Transverse colon (tissue), 4 donors: ENCODE measurements at regions not wholly inside any gene's neighbourhood (a gene's known extent, or its start where the extent isn't known, plus 50 kb on each side); places are given as distances from the start of the nearest gene placed in this dataset.
"Not testable (repeated sequence)": the region's sequence is repeated elsewhere in the genome, so short reads cannot be mapped to it uniquely, and the experiment has no call there.

ENCODE experiments used
- DNase-seq: peaks from one replicate; pipeline ENCODE4 v3.0.0-alpha.2; 2019
- H3K27ac ChIP-seq, 4 donors: fragments of 200-600 bp; sonication (generic); 2 replicates each; pipeline ENCODE4 v1.5.1; 2016 to 2018; ENCODE audit warnings: inconsistent platforms in 4 of 4
- H3K27me3 ChIP-seq: fragments of 200-600 bp; sonication (generic); 2 replicates; pipeline ENCODE4 v1.5.1; 2017; ENCODE audit warnings: inconsistent platforms
- H3K36me3 ChIP-seq, 4 donors: fragments of 200-600 bp; sonication (generic); 2 replicates each; pipeline ENCODE4 v1.5.1; 2017 to 2019; ENCODE audit warnings: inconsistent platforms in 4 of 4
- H3K4me1 ChIP-seq, 4 donors: fragments of 200-600 bp; sonication (generic); 2 replicates each; pipeline ENCODE4 v1.5.1; 2017 to 2020; ENCODE audit warnings: inconsistent platforms in 4 of 4
- H3K4me3 ChIP-seq, 4 donors: fragments of 200-600 bp; sonication (generic); 1 replicate in 1 of 4; 2 replicates in 3 of 4; pipeline versions ENCODE4 v1.5.1 to v1.6.1; 2017 to 2019; ENCODE audit warnings: inconsistent platforms in 4 of 4
- H3K9me3 ChIP-seq, 2 donors: fragments of 200-600 bp; sonication (generic); 2 replicates each; pipeline ENCODE4 v1.5.1; 2017 to 2019; ENCODE audit warnings: inconsistent platforms in 2 of 2
- EP300 ChIP-seq: sonication (generic); formaldehyde crosslinking; IDR thresholded peaks from one replicate; pipeline ENCODE4 v1.6.1; 2017; ENCODE audit warnings: antibody characterized with exemption, low read depth
- POLR2A ChIP-seq: fragments of 450-650 bp; IDR thresholded peaks from one replicate; pipeline ENCODE4 v1.6.1; 2016; ENCODE audit warnings: antibody characterized with exemption, mild to moderate bottlenecking, moderate library complexity
- POLR2AphosphoS5 ChIP-seq, 3 donors: sonication (generic); formaldehyde crosslinking; IDR thresholded peaks; one replicate each; pipeline ENCODE4 v1.6.1; 2016; ENCODE audit warnings: antibody characterized with exemption in 3 of 3
- WGBS, 2 donors: methylation state at CpG; one replicate each; pipeline ENCODE4 v1.1.5; 2018; ENCODE audit warnings: low coverage in 1 of 2; 5-methylcytosine and 5-hydroxymethylcytosine counted together
- in situ Hi-C, 4 donors: fragments of 200-750 bp; cut with MboI; loops; one replicate each; pipeline versions ENCODE4 v1.15.0 to v1.15.1; 2017; ENCODE audit warnings: low sequenced_read_pairs in 3 of 4, low pct_ligation_motif_present in 1 of 4, low pct_unique_long_range_greater_than_20kb in 1 of 4
- intact Hi-C: fragments of 100-400 bp; cut with DNase I; formaldehyde crosslinking; loops from one replicate; pipeline ENCODE4 v1.15.1; 2023; ENCODE audit warnings: low total_unique reads
- TF ChIP-seq, protein P1 (sequence below), 5 experiments: fragments of 200-600 bp in 3 of 5; fragments of 450-650 bp in 2 of 5; sonication (generic) in 3 of 5; IDR thresholded peaks; 1 replicate in 2 of 5; 2 replicates in 3 of 5; pipeline ENCODE4 v1.5.1; 2016 to 2017; ENCODE audit warnings: antibody characterized with exemption in 5 of 5, inconsistent platforms in 3 of 5, mild to moderate bottlenecking in 2 of 5, moderate library complexity in 1 of 5

DNA sequence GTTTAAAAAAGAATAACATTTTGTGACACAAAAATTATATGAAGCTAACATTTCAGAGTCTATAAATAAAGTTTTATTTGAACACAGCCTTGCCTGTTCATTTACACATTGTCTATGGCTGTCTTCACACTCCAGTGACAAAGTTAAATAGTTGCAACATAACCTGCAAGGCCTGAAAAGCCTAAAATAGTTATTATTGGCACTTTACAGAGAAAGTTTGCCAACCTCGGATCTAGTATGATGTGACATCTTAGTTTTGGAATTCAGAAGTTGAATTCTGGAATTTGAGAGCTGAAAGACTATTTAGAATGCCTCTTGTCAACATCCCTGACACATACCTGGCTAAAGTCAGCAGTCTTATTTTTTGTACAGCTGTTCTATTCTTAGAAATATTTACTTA, 68.3 kb downstream of the DYRK2 start:
- no peak overlapping the region for H3K4me3 ChIP-seq
- TF ChIP-seq POLR2A: no peak
- TF ChIP-seq, protein P1, sequence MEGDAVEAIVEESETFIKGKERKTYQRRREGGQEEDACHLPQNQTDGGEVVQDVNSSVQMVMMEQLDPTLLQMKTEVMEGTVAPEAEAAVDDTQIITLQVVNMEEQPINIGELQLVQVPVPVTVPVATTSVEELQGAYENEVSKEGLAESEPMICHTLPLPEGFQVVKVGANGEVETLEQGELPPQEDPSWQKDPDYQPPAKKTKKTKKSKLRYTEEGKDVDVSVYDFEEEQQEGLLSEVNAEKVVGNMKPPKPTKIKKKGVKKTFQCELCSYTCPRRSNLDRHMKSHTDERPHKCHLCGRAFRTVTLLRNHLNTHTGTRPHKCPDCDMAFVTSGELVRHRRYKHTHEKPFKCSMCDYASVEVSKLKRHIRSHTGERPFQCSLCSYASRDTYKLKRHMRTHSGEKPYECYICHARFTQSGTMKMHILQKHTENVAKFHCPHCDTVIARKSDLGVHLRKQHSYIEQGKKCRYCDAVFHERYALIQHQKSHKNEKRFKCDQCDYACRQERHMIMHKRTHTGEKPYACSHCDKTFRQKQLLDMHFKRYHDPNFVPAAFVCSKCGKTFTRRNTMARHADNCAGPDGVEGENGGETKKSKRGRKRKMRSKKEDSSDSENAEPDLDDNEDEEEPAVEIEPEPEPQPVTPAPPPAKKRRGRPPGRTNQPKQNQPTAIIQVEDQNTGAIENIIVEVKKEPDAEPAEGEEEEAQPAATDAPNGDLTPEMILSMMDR (IDR thresholded peaks at IDR 0.05): no peak
- no peak for TF ChIP-seq EP300
- peak in 1 of 3 donors; percentile 32 for TF ChIP-seq POLR2AphosphoS5 (IDR thresholded peaks at IDR 0.05)
- no peaks in the 10 kb centered on the region for H3K27me3 ChIP-seq
- no peaks in the 10 kb centered on the region for H3K36me3 ChIP-seq
- intact Hi-C loops (no loop called here), in situ Hi-C loops (no loop called here)
- no peak for DNase-seq
- H3K4me1 ChIP-seq: peaks cover 0 to 40% (median 18%) of the 10 kb centered on the region in 4 donors
- H3K27ac ChIP-seq: no peak overlapping the region
- WGBS, 2 donors: 71 to 75% methylated on average over 1 of the region's 1 CpG
- no peaks in the 10 kb centered on the region for H3K9me3 ChIP-seq

GRCh38 chr12:67719303-67719702, 70.8 kb downstream of the DYRK2 start:
- H3K4me3 ChIP-seq, H3K36me3 ChIP-seq, DNase-seq, intact Hi-C loops, H3K27ac ChIP-seq, in situ Hi-C loops, H3K9me3 ChIP-seq, H3K27me3 ChIP-seq: not testable (repeated sequence)
- peaks cover 0 to 45% (median 20%) of the 10 kb centered on the region in 4 donors for H3K4me1 ChIP-seq
- 90% methylated on average over 27 of the region's 30 CpGs; no CpG with 5 or more reads in 1 of the 2 donors for WGBS, 2 donors

GRCh38 chr12:67720351-67720856, 71.9 kb downstream of the DYRK2 start:
- WGBS, 2 donors: 35% methylated on average over 3 of the region's 3 CpGs; no CpG with 5 or more reads in 1 of the 2 donors
- Histone ChIP-seq H3K4me1 (peaks cover 0 to 34% (median 20%) of the 10 kb centered on the region in 4 donors), H3K36me3 (no peaks in the 10 kb centered on the region), H3K27ac (peak overlapping the region in 1 of 4 donors; percentile 62), H3K4me3 (no peak overlapping the region), H3K27me3 (no peaks in the 10 kb centered on the region), H3K9me3 (no peaks in the 10 kb centered on the region)
- in situ Hi-C loops (no loop called here), intact Hi-C loops (no loop called here)
- TF ChIP-seq EP300: no peak
- TF ChIP-seq, protein P1 (IDR thresholded peaks at IDR 0.05): no peak
- no peak for TF ChIP-seq POLR2AphosphoS5 (IDR thresholded peaks at IDR 0.05)
- no peak for TF ChIP-seq POLR2A
- DNase-seq: no peak

GRCh38 chr12:67721248-67721647, 72.7 kb downstream of the DYRK2 start:
- DNase-seq: peak; percentile 43
- Histone ChIP-seq H3K27me3 (no peaks in the 10 kb centered on the region), H3K4me1 (peaks cover 0 to 32% (median 20%) of the 10 kb centered on the region in 4 donors), H3K36me3 (no peaks in the 10 kb centered on the region), H3K27ac (peak overlapping the region; percentile 29 to 62 (median 44)), H3K9me3 (no peaks in the 10 kb centered on the region), H3K4me3 (no peak overlapping the region)
- in situ Hi-C loops (no loop called here), intact Hi-C loops (no loop called here)
- 41 to 67% methylated on average over 1 to 4 of the region's 4 CpGs for WGBS, 2 donors
- TF ChIP-seq POLR2A: no peak
- TF ChIP-seq POLR2AphosphoS5 (IDR thresholded peaks at IDR 0.05): peak; percentile 11 to 42 (median 39)
- TF ChIP-seq, protein P1 (IDR thresholded peaks at IDR 0.05): no peak

- WGBS, 2 donors: 95 to 100% methylated on average over 1 of the region's 1 CpG
- in situ Hi-C loops (no loop called here), intact Hi-C loops (no loop called here)
- no peaks in the 10 kb centered on the region for H3K9me3 ChIP-seq
- peaks cover 0 to 26% (median 19%) of the 10 kb centered on the region in 4 donors for H3K4me1 ChIP-seq
- no peak overlapping the region for H3K27ac ChIP-seq
- H3K27me3 ChIP-seq: no peaks in the 10 kb centered on the region
- H3K36me3 ChIP-seq: no peaks in the 10 kb centered on the region
- TF ChIP-seq POLR2AphosphoS5 (IDR thresholded peaks at IDR 0.05) (no peak), EP300 (no peak), POLR2A (no peak)
- TF ChIP-seq, protein P1 (IDR thresholded peaks at IDR 0.05): no peak
- H3K4me3 ChIP-seq: no peak overlapping the region
- DNase-seq: no peak
These were observed 73.8 kb downstream of the DYRK2 start for GRCh38 chr12:67722296-67722695.
